DND-41 (cell line): ENCODE measurements at regions not wholly inside any gene's neighbourhood (a gene's known extent, or its start where the extent isn't known, plus 50 kb on each side); places are given as distances from the start of the nearest gene placed in this dataset.

Experiments
- EZH2 ChIP-seq: IDR thresholded peaks from 3 replicates; pipeline ENCODE4 v1.6.1; 2012; ENCODE audit warnings: borderline replicate concordance, low read depth, mild to moderate bottlenecking, moderate library complexity, low read length, inconsistent platforms; ENCODE audit not compliant: severe bottlenecking
- TF ChIP-seq, protein P1 (sequence below): IDR thresholded peaks from 2 replicates; pipeline ENCODE4 v1.5.1; 2012; ENCODE audit warnings: borderline replicate concordance, low read length, moderate library complexity, mild to moderate bottlenecking; ENCODE audit not compliant: poor library complexity, severe bottlenecking; ENCODE audit errors: extremely low read depth

DNA sequence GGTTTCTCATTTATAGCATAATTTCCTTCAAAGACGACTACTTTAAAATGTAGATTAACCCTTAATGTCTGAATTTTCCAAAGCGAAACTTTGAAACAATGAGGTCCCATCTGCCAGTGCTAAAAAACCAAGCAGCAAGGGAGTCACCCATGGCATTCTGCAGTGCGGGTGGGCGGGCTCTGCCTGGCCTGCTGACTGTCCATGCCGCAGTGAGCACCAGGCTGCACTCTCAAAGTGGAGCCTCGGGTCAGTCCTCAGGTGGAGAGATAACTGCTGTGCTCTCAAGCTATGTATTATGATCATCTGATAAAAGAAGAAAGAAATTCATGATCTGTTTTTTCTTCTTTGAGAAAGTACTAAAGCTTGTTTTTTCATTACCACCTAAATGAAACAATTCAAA, 581.6 kb downstream of the CETN3 start:
- TF ChIP-seq, protein P1, sequence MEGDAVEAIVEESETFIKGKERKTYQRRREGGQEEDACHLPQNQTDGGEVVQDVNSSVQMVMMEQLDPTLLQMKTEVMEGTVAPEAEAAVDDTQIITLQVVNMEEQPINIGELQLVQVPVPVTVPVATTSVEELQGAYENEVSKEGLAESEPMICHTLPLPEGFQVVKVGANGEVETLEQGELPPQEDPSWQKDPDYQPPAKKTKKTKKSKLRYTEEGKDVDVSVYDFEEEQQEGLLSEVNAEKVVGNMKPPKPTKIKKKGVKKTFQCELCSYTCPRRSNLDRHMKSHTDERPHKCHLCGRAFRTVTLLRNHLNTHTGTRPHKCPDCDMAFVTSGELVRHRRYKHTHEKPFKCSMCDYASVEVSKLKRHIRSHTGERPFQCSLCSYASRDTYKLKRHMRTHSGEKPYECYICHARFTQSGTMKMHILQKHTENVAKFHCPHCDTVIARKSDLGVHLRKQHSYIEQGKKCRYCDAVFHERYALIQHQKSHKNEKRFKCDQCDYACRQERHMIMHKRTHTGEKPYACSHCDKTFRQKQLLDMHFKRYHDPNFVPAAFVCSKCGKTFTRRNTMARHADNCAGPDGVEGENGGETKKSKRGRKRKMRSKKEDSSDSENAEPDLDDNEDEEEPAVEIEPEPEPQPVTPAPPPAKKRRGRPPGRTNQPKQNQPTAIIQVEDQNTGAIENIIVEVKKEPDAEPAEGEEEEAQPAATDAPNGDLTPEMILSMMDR = no peak
- TF ChIP-seq EZH2 = no peak
